ENCODE measurements at regions not wholly inside any gene's neighbourhood (a gene's known extent, or its start where the extent isn't known, plus 50 kb on each side); places are given as distances from the start of the nearest gene placed in this dataset.
"Not testable (repeated sequence)": the region's sequence is repeated elsewhere in the genome, so short reads cannot be mapped to it uniquely, and the experiment has no call there.

- H3K9me3 ChIP-seq (ENCODE audit: control extremely low read depth in 1 of 5, control insufficient read depth in 4 of 5, insufficient read depth in 2 of 5, low read depth in 1 of 5, low read length in 4 of 5), result peaks cover 0 to 11% (median 0%) of the 10 kb centered on the region in 5 experiments
- 42% methylated on average over 4 of the region's 11 CpGs for WGBS (ENCODE audit: insufficient coverage)
- H3K27me3 ChIP-seq (replicated peaks in 2 of 5; ENCODE audit: control insufficient read depth in 4 of 5, insufficient read depth in 5 of 5, low read length in 4 of 5); CTCF ChIA-PET; H3K36me3 ChIP-seq (ENCODE audit: control insufficient read depth in 4 of 4, insufficient read depth in 4 of 4, low read length in 3 of 4); DNase-seq; H3K4me3 ChIP-seq (ENCODE audit: control insufficient read depth in 1 of 7, extremely low read depth in 1 of 7, insufficient read depth in 4 of 7, low read depth in 2 of 7, low read length in 6 of 7); H3K27ac ChIP-seq (ENCODE audit: insufficient read depth in 1 of 2, low read depth in 1 of 2, low read length in 2 of 2, poor library complexity in 1 of 2, severe bottlenecking in 2 of 2); POLR2A ChIA-PET; H3K4me1 ChIP-seq (ENCODE audit: control extremely low read depth in 1 of 4, control insufficient read depth in 4 of 4, insufficient read depth in 4 of 4, low read length in 3 of 4): not testable (repeated sequence)
These were observed 155.2 kb upstream of the TPTE start for GRCh38 chr21:10366210-10366609.

GRCh38 chr21:10367586-10367985 is 153.8 kb upstream of the TPTE start:
- H3K36me3 ChIP-seq (ENCODE audit: control insufficient read depth in 4 of 4, insufficient read depth in 4 of 4, low read length in 3 of 4), result not testable (repeated sequence)

GRCh38 chr21:10368323-10368798 is 153.0 kb upstream of the TPTE start:
- H3K36me3 ChIP-seq (ENCODE audit: control insufficient read depth in 4 of 4, insufficient read depth in 4 of 4, low read length in 3 of 4); H3K27me3 ChIP-seq (replicated peaks in 2 of 5; ENCODE audit: control insufficient read depth in 4 of 5, insufficient read depth in 5 of 5, low read length in 4 of 5); H3K27ac ChIP-seq (ENCODE audit: insufficient read depth in 1 of 2, low read depth in 1 of 2, low read length in 2 of 2, poor library complexity in 1 of 2, severe bottlenecking in 2 of 2); POLR2A ChIA-PET; DNase-seq; H3K4me3 ChIP-seq (ENCODE audit: control insufficient read depth in 1 of 7, extremely low read depth in 1 of 7, insufficient read depth in 4 of 7, low read depth in 2 of 7, low read length in 6 of 7); CTCF ChIA-PET; H3K9me3 ChIP-seq (ENCODE audit: control extremely low read depth in 1 of 5, control insufficient read depth in 4 of 5, insufficient read depth in 2 of 5, low read depth in 1 of 5, low read length in 4 of 5); H3K4me1 ChIP-seq (ENCODE audit: control extremely low read depth in 1 of 4, control insufficient read depth in 4 of 4, insufficient read depth in 4 of 4, low read length in 3 of 4): not testable (repeated sequence)
- WGBS (ENCODE audit: insufficient coverage), result 76% methylated on average over 11 of the region's 16 CpGs

More at GRCh38 chr21:10367586-10367985, 153.8 kb upstream of the TPTE start:
- H3K27ac ChIP-seq (ENCODE audit: insufficient read depth in 1 of 2, low read depth in 1 of 2, low read length in 2 of 2, poor library complexity in 1 of 2, severe bottlenecking in 2 of 2); H3K9me3 ChIP-seq (ENCODE audit: control extremely low read depth in 1 of 5, control insufficient read depth in 4 of 5, insufficient read depth in 2 of 5, low read depth in 1 of 5, low read length in 4 of 5); H3K27me3 ChIP-seq (replicated peaks in 2 of 5; ENCODE audit: control insufficient read depth in 4 of 5, insufficient read depth in 5 of 5, low read length in 4 of 5); POLR2A ChIA-PET; H3K4me1 ChIP-seq (ENCODE audit: control extremely low read depth in 1 of 4, control insufficient read depth in 4 of 4, insufficient read depth in 4 of 4, low read length in 3 of 4); H3K4me3 ChIP-seq (ENCODE audit: control insufficient read depth in 1 of 7, extremely low read depth in 1 of 7, insufficient read depth in 4 of 7, low read depth in 2 of 7, low read length in 6 of 7); CTCF ChIA-PET; DNase-seq: not testable (repeated sequence)
- 53% methylated on average over 4 of the region's 8 CpGs for WGBS (ENCODE audit: insufficient coverage)

- H3K9me3 ChIP-seq (ENCODE audit: control extremely low read depth in 1 of 5, control insufficient read depth in 4 of 5, insufficient read depth in 2 of 5, low read depth in 1 of 5, low read length in 4 of 5); H3K4me3 ChIP-seq (ENCODE audit: control insufficient read depth in 1 of 7, extremely low read depth in 1 of 7, insufficient read depth in 4 of 7, low read depth in 2 of 7, low read length in 6 of 7); POLR2A ChIA-PET; H3K36me3 ChIP-seq (ENCODE audit: control insufficient read depth in 4 of 4, insufficient read depth in 4 of 4, low read length in 3 of 4); CTCF ChIA-PET; H3K27ac ChIP-seq (ENCODE audit: insufficient read depth in 1 of 2, low read depth in 1 of 2, low read length in 2 of 2, poor library complexity in 1 of 2, severe bottlenecking in 2 of 2); DNase-seq; H3K27me3 ChIP-seq (replicated peaks in 2 of 5; ENCODE audit: control insufficient read depth in 4 of 5, insufficient read depth in 5 of 5, low read length in 4 of 5); H3K4me1 ChIP-seq (ENCODE audit: control extremely low read depth in 1 of 4, control insufficient read depth in 4 of 4, insufficient read depth in 4 of 4, low read length in 3 of 4): not testable (repeated sequence)
- WGBS (ENCODE audit: insufficient coverage), result no CpG with 5 or more reads among the region's 1 CpG
These were observed 152.1 kb upstream of the TPTE start for GRCh38 chr21:10369289-10369688.

- H3K27ac ChIP-seq (ENCODE audit: insufficient read depth in 1 of 2, low read depth in 1 of 2, low read length in 2 of 2, poor library complexity in 1 of 2, severe bottlenecking in 2 of 2); H3K4me3 ChIP-seq (ENCODE audit: control insufficient read depth in 1 of 7, extremely low read depth in 1 of 7, insufficient read depth in 4 of 7, low read depth in 2 of 7, low read length in 6 of 7); H3K27me3 ChIP-seq (replicated peaks in 2 of 5; ENCODE audit: control insufficient read depth in 4 of 5, insufficient read depth in 5 of 5, low read length in 4 of 5); POLR2A ChIA-PET; H3K4me1 ChIP-seq (ENCODE audit: control extremely low read depth in 1 of 4, control insufficient read depth in 4 of 4, insufficient read depth in 4 of 4, low read length in 3 of 4); DNase-seq; CTCF ChIA-PET; H3K36me3 ChIP-seq (ENCODE audit: control insufficient read depth in 4 of 4, insufficient read depth in 4 of 4, low read length in 3 of 4): not testable (repeated sequence)
- 88% methylated on average over 10 of the region's 10 CpGs for WGBS (ENCODE audit: insufficient coverage)
- H3K9me3 ChIP-seq (ENCODE audit: control extremely low read depth in 1 of 5, control insufficient read depth in 4 of 5, insufficient read depth in 2 of 5, low read depth in 1 of 5, low read length in 4 of 5), result peaks cover 1 to 32% (median 17%) of the 10 kb centered on the region in 5 experiments
These were observed 143.6 kb upstream of the TPTE start for GRCh38 chr21:10377758-10378157.

- 85% methylated on average over 4 of the region's 9 CpGs for WGBS (ENCODE audit: insufficient coverage)
- peaks cover 1 to 41% (median 24%) of the 10 kb centered on the region in 5 experiments for H3K9me3 ChIP-seq (ENCODE audit: control extremely low read depth in 1 of 5, control insufficient read depth in 4 of 5, insufficient read depth in 2 of 5, low read depth in 1 of 5, low read length in 4 of 5)
These were observed 141.6 kb upstream of the TPTE start for GRCh38 chr21:10379816-10380215.

GRCh38 chr21:10381687-10382060 is 139.7 kb upstream of the TPTE start:
- CTCF ChIA-PET; H3K27me3 ChIP-seq (replicated peaks in 2 of 5; ENCODE audit: control insufficient read depth in 4 of 5, insufficient read depth in 5 of 5, low read length in 4 of 5); H3K36me3 ChIP-seq (ENCODE audit: control insufficient read depth in 4 of 4, insufficient read depth in 4 of 4, low read length in 3 of 4); H3K4me3 ChIP-seq (ENCODE audit: control insufficient read depth in 1 of 7, extremely low read depth in 1 of 7, insufficient read depth in 4 of 7, low read depth in 2 of 7, low read length in 6 of 7); POLR2A ChIA-PET; H3K4me1 ChIP-seq (ENCODE audit: control extremely low read depth in 1 of 4, control insufficient read depth in 4 of 4, insufficient read depth in 4 of 4, low read length in 3 of 4); DNase-seq; H3K27ac ChIP-seq (ENCODE audit: insufficient read depth in 1 of 2, low read depth in 1 of 2, low read length in 2 of 2, poor library complexity in 1 of 2, severe bottlenecking in 2 of 2): not testable (repeated sequence)
- 29% methylated on average over 1 of the region's 6 CpGs for WGBS (ENCODE audit: insufficient coverage)
- peaks cover 1 to 51% (median 32%) of the 10 kb centered on the region in 5 experiments for H3K9me3 ChIP-seq (ENCODE audit: control extremely low read depth in 1 of 5, control insufficient read depth in 4 of 5, insufficient read depth in 2 of 5, low read depth in 1 of 5, low read length in 4 of 5)

More at GRCh38 chr21:10379816-10380215, 141.6 kb upstream of the TPTE start:
- H3K36me3 ChIP-seq (ENCODE audit: control insufficient read depth in 4 of 4, insufficient read depth in 4 of 4, low read length in 3 of 4); H3K27ac ChIP-seq (ENCODE audit: insufficient read depth in 1 of 2, low read depth in 1 of 2, low read length in 2 of 2, poor library complexity in 1 of 2, severe bottlenecking in 2 of 2); H3K27me3 ChIP-seq (replicated peaks in 2 of 5; ENCODE audit: control insufficient read depth in 4 of 5, insufficient read depth in 5 of 5, low read length in 4 of 5); H3K4me3 ChIP-seq (ENCODE audit: control insufficient read depth in 1 of 7, extremely low read depth in 1 of 7, insufficient read depth in 4 of 7, low read depth in 2 of 7, low read length in 6 of 7); DNase-seq; POLR2A ChIA-PET; CTCF ChIA-PET; H3K4me1 ChIP-seq (ENCODE audit: control extremely low read depth in 1 of 4, control insufficient read depth in 4 of 4, insufficient read depth in 4 of 4, low read length in 3 of 4): not testable (repeated sequence)

All from common myeloid progenitor, CD34-positive (primary cell).